GM21723 (cell line): ENCODE measurements at regions not wholly inside any gene's neighbourhood (a gene's known extent, or its start where the extent isn't known, plus 50 kb on each side); places are given as distances from the start of the nearest gene placed in this dataset.

ENCODE experiments used
- ATAC-seq: cut with Tn5 transposase; IDR thresholded peaks from one replicate; pipeline ENCODE4 v1.9.1; 2021; ENCODE audit warnings: mild to moderate bottlenecking, moderate library complexity; ENCODE audit not compliant: unreplicated experiment

GRCh38 chr4:140316799-140317198 lies 56.6 kb upstream of the SCOC start:
- no peak for ATAC-seq

- ATAC-seq = no peak
These were observed 57.5 kb upstream of the SCOC start for GRCh38 chr4:140315970-140316369.

GRCh38 chr4:140315438-140315837 lies 58.0 kb upstream of the SCOC start:
- no peak for ATAC-seq

GRCh38 chr4:140315019-140315418 lies 58.4 kb upstream of the SCOC start:
- no peak for ATAC-seq

GRCh38 chr4:140312100-140312499 lies 61.3 kb upstream of the SCOC start:
- no peak for ATAC-seq

GRCh38 chr4:140311257-140311835 lies 62.1 kb upstream of the SCOC start:
- no peak for ATAC-seq

- ATAC-seq = no peak
These were observed 64.1 kb upstream of the SCOC start for GRCh38 chr4:140309124-140309870.

- no peak for ATAC-seq
These were observed 64.9 kb upstream of the SCOC start for GRCh38 chr4:140308366-140309123.

- ATAC-seq = no peak
These were observed 68.4 kb upstream of the SCOC start for GRCh38 chr4:140305053-140305452.

- no peak for ATAC-seq
These were observed 69.1 kb upstream of the SCOC start for GRCh38 chr4:140304346-140304745.

- no peak for ATAC-seq
These were observed 71.1 kb upstream of the SCOC start for GRCh38 chr4:140302151-140302859.

GRCh38 chr4:140300271-140300970 lies 73.0 kb upstream of the SCOC start:
- no peak for ATAC-seq

GRCh38 chr4:140298001-140298400 lies 75.4 kb upstream of the SCOC start:
- no peak for ATAC-seq

- ATAC-seq = no peak
These were observed 76.2 kb upstream of the SCOC start for GRCh38 chr4:140297221-140297570.

GRCh38 chr4:140296335-140297220 lies 76.9 kb upstream of the SCOC start:
- no peak for ATAC-seq

GRCh38 chr4:140293979-140294378 lies 79.5 kb upstream of the SCOC start:
- no peak for ATAC-seq

- ATAC-seq = no peak
These were observed 82.2 kb upstream of the SCOC start for GRCh38 chr4:140291259-140291658.

GRCh38 chr4:140289486-140289885 lies 84.0 kb upstream of the SCOC start:
- no peak for ATAC-seq

- no peak for ATAC-seq
These were observed 87.0 kb upstream of the SCOC start for GRCh38 chr4:140286456-140286855.

GRCh38 chr4:140284456-140284855 lies 89.0 kb upstream of the SCOC start:
- no peak for ATAC-seq
